Osteoblast (primary cell): ENCODE measurements at regions not wholly inside any gene's neighbourhood (a gene's known extent, or its start where the extent isn't known, plus 50 kb on each side); places are given as distances from the start of the nearest gene placed in this dataset.

Experiments
- DNase-seq: peaks from one replicate; pipeline ENCODE4 v3.0.0; 2011; ENCODE audit warnings: low spot score, mixed read lengths; ENCODE audit not compliant: insufficient read length; ENCODE audit errors: missing footprints
- H2AFZ ChIP-seq: 2 replicates; pipeline ENCODE4 v1.6.0; 2011; ENCODE audit warnings: mild to moderate bottlenecking, low read length
- H3K27ac ChIP-seq: 2 replicates; pipeline ENCODE4 v1.5.1; 2011; ENCODE audit warnings: mild to moderate bottlenecking, low read depth, low read length, moderate library complexity
- H3K27me3 ChIP-seq: 2 replicates; pipeline ENCODE4 v1.6.0; 2012; ENCODE audit warnings: mild to moderate bottlenecking, control low read depth, inconsistent platforms, low read length, moderate library complexity; ENCODE audit not compliant: insufficient read depth
- H3K36me3 ChIP-seq: 2 replicates; pipeline ENCODE4 v1.5.1; 2011; ENCODE audit warnings: mild to moderate bottlenecking, low read length, control low read depth, moderate library complexity; ENCODE audit not compliant: insufficient read depth
- H3K4me1 ChIP-seq: 2 replicates; pipeline ENCODE4 v1.5.1; 2011; ENCODE audit warnings: mild to moderate bottlenecking, low read length, control low read depth, moderate library complexity; ENCODE audit not compliant: insufficient read depth
- H3K4me2 ChIP-seq: 2 replicates; pipeline ENCODE4 v1.6.0; 2011; ENCODE audit warnings: mild to moderate bottlenecking, low read length; ENCODE audit not compliant: insufficient read depth
- H3K4me3 ChIP-seq: fragments of 200-600 bp; sonication (generic); 3 replicates; pipeline ENCODE4 v1.5.1; 2012; ENCODE audit warnings: mild to moderate bottlenecking, low read length, inconsistent platforms; ENCODE audit not compliant: insufficient read depth
- H3K79me2 ChIP-seq: 2 replicates; pipeline ENCODE4 v1.6.0; 2012; ENCODE audit warnings: mild to moderate bottlenecking, low read length, control low read depth, inconsistent platforms; ENCODE audit not compliant: insufficient read depth
- H3K9me3 ChIP-seq: 2 replicates; pipeline ENCODE4 v1.5.1; 2011; ENCODE audit warnings: low read depth, low read length, control low read depth
- H4K20me1 ChIP-seq: 2 replicates; pipeline ENCODE4 v1.6.0; 2012; ENCODE audit warnings: mild to moderate bottlenecking, low read length, control low read depth; ENCODE audit not compliant: insufficient read depth
- CTCF ChIP-seq: IDR thresholded peaks from 2 replicates; pipeline ENCODE4 v1.5.1; 2011; ENCODE audit warnings: mild to moderate bottlenecking, low read depth, low read length, moderate library complexity; ENCODE audit errors: extremely low read depth

DNA sequence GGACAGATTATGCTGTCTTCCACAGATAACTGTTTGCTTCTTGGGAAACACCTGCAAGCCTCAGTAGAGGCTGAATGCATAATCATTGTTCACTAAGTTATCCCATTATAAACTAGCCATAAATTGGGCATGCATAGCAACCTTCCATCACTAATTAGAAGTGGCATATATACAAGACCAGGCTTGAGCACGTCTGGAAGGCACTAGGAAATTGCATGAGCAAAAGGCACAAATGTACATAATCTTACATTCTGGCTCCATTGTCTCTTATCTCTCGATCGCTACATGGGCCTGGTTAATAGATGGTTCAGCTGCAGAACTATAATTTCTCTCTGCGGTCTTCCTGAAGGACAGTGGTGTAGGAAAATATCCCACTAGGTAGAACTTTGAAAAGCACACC lies 679.2 kb downstream of the RPL10L start:
- no peak for DNase-seq
- Histone ChIP-seq H3K9me3 (peaks cover 3% of the 10 kb centered on the region), H3K4me2 (no peak overlapping the region), H4K20me1 (no peaks in the 10 kb centered on the region), H2AFZ (no peak overlapping the region), H3K36me3 (no peaks in the 10 kb centered on the region), H3K27me3 (no peaks in the 10 kb centered on the region), H3K4me3 (no peak overlapping the region), H3K79me2 (no peaks in the 10 kb centered on the region), H3K27ac (no peak overlapping the region), H3K4me1 (no peaks in the 10 kb centered on the region)
- no peak for TF ChIP-seq CTCF

DNA sequence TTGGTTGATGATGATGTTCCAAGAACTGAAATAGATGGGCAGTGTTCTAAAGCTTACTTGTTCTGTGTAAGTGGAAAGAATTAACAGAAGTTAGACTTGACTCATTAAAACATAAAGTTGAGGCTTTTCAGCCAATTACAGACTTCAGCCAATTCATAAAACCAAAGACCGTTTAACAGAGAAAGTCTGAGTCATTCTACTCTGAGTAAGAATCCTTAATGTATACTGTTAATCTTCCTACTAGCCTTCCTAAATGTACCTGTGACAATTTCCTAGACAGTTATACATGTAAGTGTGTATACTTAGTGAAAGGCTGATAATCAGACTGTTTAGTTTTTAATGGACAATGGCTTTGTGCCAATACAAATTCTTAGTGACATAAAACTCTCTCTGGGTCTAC lies 681.0 kb downstream of the RPL10L start:
- Histone ChIP-seq H4K20me1 (no peaks in the 10 kb centered on the region), H3K27me3 (no peaks in the 10 kb centered on the region), H3K9me3 (peaks cover 3% of the 10 kb centered on the region), H3K27ac (no peak overlapping the region), H2AFZ (no peak overlapping the region), H3K4me2 (no peak overlapping the region), H3K36me3 (no peaks in the 10 kb centered on the region), H3K79me2 (no peaks in the 10 kb centered on the region), H3K4me3 (no peak overlapping the region), H3K4me1 (no peaks in the 10 kb centered on the region)
- no peak for DNase-seq
- no peak for TF ChIP-seq CTCF

DNA sequence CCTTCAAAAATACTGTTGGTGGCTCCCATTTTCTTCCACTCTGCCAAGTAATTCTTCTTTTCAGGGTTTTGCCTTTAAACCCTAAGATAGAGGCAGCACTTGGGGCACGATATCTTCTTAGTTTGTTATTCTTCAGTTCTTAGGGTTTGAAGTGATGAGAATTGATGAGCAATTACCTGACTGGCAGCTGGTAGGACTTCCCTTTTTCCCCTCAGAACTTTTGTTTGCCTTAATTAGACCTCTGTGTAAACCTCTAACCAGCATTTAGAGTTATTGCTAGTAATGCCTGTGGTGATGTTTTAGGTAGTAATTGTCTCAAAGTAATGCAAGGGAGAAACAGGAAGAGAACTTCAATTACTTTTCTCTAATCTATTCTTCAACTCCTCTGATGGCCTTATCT lies 683.5 kb downstream of the RPL10L start:
- H3K4me2 ChIP-seq: no peak overlapping the region
- H3K36me3 ChIP-seq: no peaks in the 10 kb centered on the region
- no peaks in the 10 kb centered on the region for H3K4me1 ChIP-seq
- H3K27me3 ChIP-seq: no peaks in the 10 kb centered on the region
- H3K79me2 ChIP-seq: no peaks in the 10 kb centered on the region
- no peaks in the 10 kb centered on the region for H4K20me1 ChIP-seq
- H3K4me3 ChIP-seq: no peak overlapping the region
- TF ChIP-seq CTCF: no peak
- no peak for DNase-seq
- H2AFZ ChIP-seq: no peak overlapping the region
- H3K27ac ChIP-seq: no peak overlapping the region
- peaks cover 1% of the 10 kb centered on the region for H3K9me3 ChIP-seq

- Histone ChIP-seq H3K36me3 (no peaks in the 10 kb centered on the region), H3K9me3 (no peaks in the 10 kb centered on the region), H3K79me2 (no peaks in the 10 kb centered on the region), H2AFZ (no peak overlapping the region), H4K20me1 (no peaks in the 10 kb centered on the region), H3K4me1 (no peaks in the 10 kb centered on the region), H3K27me3 (no peaks in the 10 kb centered on the region), H3K4me3 (no peak overlapping the region), H3K4me2 (no peak overlapping the region), H3K27ac (no peak overlapping the region)
- DNase-seq: no peak
- no peak for TF ChIP-seq CTCF
Measured at GRCh38 chr14:45949479-45949878, 696.5 kb upstream of the MIS18BP1 start.
